ENCODE measurements at regions not wholly inside any gene's neighbourhood (a gene's known extent, or its start where the extent isn't known, plus 50 kb on each side); places are given as distances from the start of the nearest gene placed in this dataset.

GRCh38 chr1:218565377-218565776 lies 220.2 kb downstream of the TGFB2 start:
- intact Hi-C loops (cut with micrococcal nuclease; ENCODE audit: unreplicated experiment) (no loop called here), in situ Hi-C loops (cut with HindIII; ENCODE audit: extremely low pct_ligation_motif_present, low pct_unique_long_range_greater_than_20kb) (no loop called here)
- Histone ChIP-seq H3K79me2 (ENCODE audit: insufficient read depth, low read length) (no peaks in the 10 kb centered on the region), H2AFZ (ENCODE audit: low read length) (no peak overlapping the region), H3K4me3 (replicated peaks in 1 of 3; ENCODE audit: insufficient read depth in 1 of 3, low read depth in 2 of 3, low read length in 3 of 3) (no peak overlapping the region), H3K9me3 (ENCODE audit: low read length) (no peaks in the 10 kb centered on the region), H3K27me3 (ENCODE audit: control insufficient read depth in 1 of 2, insufficient read depth in 2 of 2, low read length in 2 of 2) (no peaks in the 10 kb centered on the region), H3K4me1 (ENCODE audit: insufficient read depth, low read length) (no peaks in the 10 kb centered on the region), H3K4me2 (ENCODE audit: low read depth, low read length) (no peak overlapping the region), H4K20me1 (ENCODE audit: insufficient read depth, low read length) (no peaks in the 10 kb centered on the region), H3K27ac (ENCODE audit: extremely low read length, insufficient read depth, low read length) (no peak overlapping the region), H3K9ac (ENCODE audit: insufficient read depth, low read depth, low read length) (no peak overlapping the region), H3K36me3 (replicated peaks in 1 of 2; ENCODE audit: control insufficient read depth in 1 of 2, insufficient read depth in 2 of 2, low read length in 2 of 2) (no peaks in the 10 kb centered on the region)
- ATAC-seq, result no peak
- no TSS peak for BruUV-seq (replicated peaks)
- POLR2A ChIA-PET, result no interaction called here
- CTCF ChIA-PET (ENCODE audit: low intra/inter-chr PET ratio, low total read pairs), result no interaction called here
- FAIRE-seq, result no peak
- WGBS (ENCODE audit: low lambda C conversion rate), result 0% methylated on average over 1 of the region's 1 CpG
- DNase-seq (ENCODE audit: low spot score), result no peak
- TF ChIP-seq ZNF513 (CRISPR knock-in tag; conservative IDR thresholded peaks at IDR 0.05) (no peak), ZBTB10 (CRISPR knock-in tag; IDR thresholded peaks at IDR 0.05; ENCODE audit: borderline replicate concordance) (no peak), ZNF251 (CRISPR knock-in tag; IDR thresholded peaks at IDR 0.05) (no peak), YEATS2 (CRISPR knock-in tag; IDR thresholded peaks at IDR 0.05; ENCODE audit: borderline replicate concordance) (no peak), ZNF17 (CRISPR knock-in tag; IDR thresholded peaks at IDR 0.05) (no peak), MATR3 (CRISPR knock-in tag; IDR thresholded peaks at IDR 0.05) (no peak), WIZ (CRISPR knock-in tag; IDR thresholded peaks at IDR 0.05) (no peak), ZKSCAN1 (IDR thresholded peaks at IDR 0.05; ENCODE audit: low read length) (no peak), NR2C2 (CRISPR knock-in tag; IDR thresholded peaks at IDR 0.05; ENCODE audit: borderline replicate concordance) (no peak), ZNF646 (CRISPR knock-in tag; IDR thresholded peaks at IDR 0.05) (no peak)
- TF ChIP-seq, protein P1, sequence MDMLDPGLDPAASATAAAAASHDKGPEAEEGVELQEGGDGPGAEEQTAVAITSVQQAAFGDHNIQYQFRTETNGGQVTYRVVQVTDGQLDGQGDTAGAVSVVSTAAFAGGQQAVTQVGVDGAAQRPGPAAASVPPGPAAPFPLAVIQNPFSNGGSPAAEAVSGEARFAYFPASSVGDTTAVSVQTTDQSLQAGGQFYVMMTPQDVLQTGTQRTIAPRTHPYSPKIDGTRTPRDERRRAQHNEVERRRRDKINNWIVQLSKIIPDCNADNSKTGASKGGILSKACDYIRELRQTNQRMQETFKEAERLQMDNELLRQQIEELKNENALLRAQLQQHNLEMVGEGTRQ (IDR thresholded peaks at IDR 0.05; ENCODE audit: low read depth, low read length), result no peak
- TF ChIP-seq, protein P1 (CRISPR knock-in tag; IDR thresholded peaks at IDR 0.05; ENCODE audit: borderline replicate concordance), result no peak

Measured in HepG2 (cell line).